ENCODE measurements at regions not wholly inside any gene's neighbourhood (a gene's known extent, or its start where the extent isn't known, plus 50 kb on each side); places are given as distances from the start of the nearest gene placed in this dataset.

DNA sequence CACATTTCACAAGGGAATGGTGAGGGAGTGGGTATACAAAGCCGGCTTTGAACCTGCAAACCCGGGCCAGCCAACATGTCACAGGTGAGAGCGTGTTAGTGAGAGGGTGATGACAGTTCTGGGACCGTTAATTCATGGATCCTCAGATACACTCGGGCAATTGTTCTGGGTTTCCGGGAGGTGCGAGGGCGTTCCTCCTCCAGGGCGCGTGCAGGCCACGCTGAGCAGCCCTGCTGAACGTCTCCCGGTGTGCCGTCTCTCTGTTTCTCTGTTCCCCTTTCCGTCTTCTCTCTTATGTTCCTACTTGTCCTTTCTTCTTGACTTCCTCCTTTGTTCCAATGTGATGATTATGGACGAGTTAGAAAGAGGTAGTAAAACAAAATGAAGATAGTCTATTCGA lies 130.0 kb upstream of the GMDS start:
- H3K9me3 Mint-ChIP-seq (ENCODE audit: unreplicated experiment), result no peaks in the 10 kb centered on the region
- DNase-seq, result no peak
- H3K27ac Mint-ChIP-seq (ENCODE audit: unreplicated experiment), result no peak overlapping the region
- TF ChIP-seq, protein P1, sequence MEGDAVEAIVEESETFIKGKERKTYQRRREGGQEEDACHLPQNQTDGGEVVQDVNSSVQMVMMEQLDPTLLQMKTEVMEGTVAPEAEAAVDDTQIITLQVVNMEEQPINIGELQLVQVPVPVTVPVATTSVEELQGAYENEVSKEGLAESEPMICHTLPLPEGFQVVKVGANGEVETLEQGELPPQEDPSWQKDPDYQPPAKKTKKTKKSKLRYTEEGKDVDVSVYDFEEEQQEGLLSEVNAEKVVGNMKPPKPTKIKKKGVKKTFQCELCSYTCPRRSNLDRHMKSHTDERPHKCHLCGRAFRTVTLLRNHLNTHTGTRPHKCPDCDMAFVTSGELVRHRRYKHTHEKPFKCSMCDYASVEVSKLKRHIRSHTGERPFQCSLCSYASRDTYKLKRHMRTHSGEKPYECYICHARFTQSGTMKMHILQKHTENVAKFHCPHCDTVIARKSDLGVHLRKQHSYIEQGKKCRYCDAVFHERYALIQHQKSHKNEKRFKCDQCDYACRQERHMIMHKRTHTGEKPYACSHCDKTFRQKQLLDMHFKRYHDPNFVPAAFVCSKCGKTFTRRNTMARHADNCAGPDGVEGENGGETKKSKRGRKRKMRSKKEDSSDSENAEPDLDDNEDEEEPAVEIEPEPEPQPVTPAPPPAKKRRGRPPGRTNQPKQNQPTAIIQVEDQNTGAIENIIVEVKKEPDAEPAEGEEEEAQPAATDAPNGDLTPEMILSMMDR (IDR thresholded peaks at IDR 0.05; ENCODE audit: partially characterized antibody, unreplicated experiment), result no peak
- H3K4me1 Mint-ChIP-seq (ENCODE audit: low read depth, unreplicated experiment), result no peaks in the 10 kb centered on the region
- H3K36me3 Mint-ChIP-seq (ENCODE audit: unreplicated experiment), result no peaks in the 10 kb centered on the region
- H3K27me3 Mint-ChIP-seq (ENCODE audit: unreplicated experiment), result no peaks in the 10 kb centered on the region
- H3K4me3 Mint-ChIP-seq (ENCODE audit: unreplicated experiment), result no peak overlapping the region

DNA sequence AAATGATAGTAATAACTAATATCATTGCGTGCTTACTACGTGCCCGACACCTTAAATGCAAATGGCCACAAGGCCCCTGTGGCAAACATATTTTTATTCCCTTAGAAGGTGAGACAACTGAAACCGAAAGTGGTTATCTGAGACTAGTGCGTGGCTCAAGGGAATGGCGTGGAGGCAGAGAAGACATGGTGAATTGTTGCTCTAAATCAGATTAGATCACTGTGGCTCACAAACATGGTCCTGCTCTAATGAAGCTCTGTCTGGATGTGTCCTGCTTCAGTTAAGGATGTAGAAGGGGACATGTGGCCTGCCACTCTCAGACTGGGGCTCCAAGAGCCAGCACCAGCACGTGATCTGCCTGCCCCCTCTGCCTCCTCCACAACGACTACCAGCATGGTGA lies 124.2 kb upstream of the GMDS start:
- H3K27me3 Mint-ChIP-seq (ENCODE audit: unreplicated experiment), result no peaks in the 10 kb centered on the region
- H3K27ac Mint-ChIP-seq (ENCODE audit: unreplicated experiment), result no peak overlapping the region
- no peaks in the 10 kb centered on the region for H3K9me3 Mint-ChIP-seq (ENCODE audit: unreplicated experiment)
- H3K4me1 Mint-ChIP-seq (ENCODE audit: low read depth, unreplicated experiment), result no peaks in the 10 kb centered on the region
- H3K4me3 Mint-ChIP-seq (ENCODE audit: unreplicated experiment), result no peak overlapping the region
- no peak for DNase-seq
- TF ChIP-seq, protein P1 (IDR thresholded peaks at IDR 0.05; ENCODE audit: partially characterized antibody, unreplicated experiment), result no peak
- no peaks in the 10 kb centered on the region for H3K36me3 Mint-ChIP-seq (ENCODE audit: unreplicated experiment)

DNA sequence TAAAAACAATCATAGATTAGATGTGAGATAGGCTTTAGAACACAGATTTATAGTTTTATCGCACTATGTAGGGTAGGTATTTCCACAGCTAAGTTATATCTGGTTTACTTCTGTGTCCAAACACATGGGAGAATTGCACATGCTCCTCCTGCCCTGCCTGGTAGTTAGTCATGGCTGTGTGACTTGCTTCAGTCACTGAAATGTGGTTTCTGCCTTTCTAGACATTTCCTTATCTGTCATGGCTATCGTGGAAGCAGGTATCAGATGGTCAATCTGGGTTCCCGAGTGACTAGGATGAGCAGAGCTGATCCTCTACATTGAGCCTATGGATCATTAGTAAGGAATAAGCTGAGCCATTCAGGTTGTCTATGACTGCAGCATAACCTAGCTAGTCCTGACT lies 117.8 kb upstream of the GMDS start:
- no peak for DNase-seq
- no peaks in the 10 kb centered on the region for H3K9me3 Mint-ChIP-seq (ENCODE audit: unreplicated experiment)
- no peaks in the 10 kb centered on the region for H3K27me3 Mint-ChIP-seq (ENCODE audit: unreplicated experiment)
- TF ChIP-seq, protein P1 (IDR thresholded peaks at IDR 0.05; ENCODE audit: partially characterized antibody, unreplicated experiment), result no peak
- H3K4me1 Mint-ChIP-seq (ENCODE audit: low read depth, unreplicated experiment), result no peaks in the 10 kb centered on the region
- H3K36me3 Mint-ChIP-seq (ENCODE audit: unreplicated experiment), result no peaks in the 10 kb centered on the region
- H3K4me3 Mint-ChIP-seq (ENCODE audit: unreplicated experiment), result no peak overlapping the region
- H3K27ac Mint-ChIP-seq (ENCODE audit: unreplicated experiment), result no peak overlapping the region

DNA sequence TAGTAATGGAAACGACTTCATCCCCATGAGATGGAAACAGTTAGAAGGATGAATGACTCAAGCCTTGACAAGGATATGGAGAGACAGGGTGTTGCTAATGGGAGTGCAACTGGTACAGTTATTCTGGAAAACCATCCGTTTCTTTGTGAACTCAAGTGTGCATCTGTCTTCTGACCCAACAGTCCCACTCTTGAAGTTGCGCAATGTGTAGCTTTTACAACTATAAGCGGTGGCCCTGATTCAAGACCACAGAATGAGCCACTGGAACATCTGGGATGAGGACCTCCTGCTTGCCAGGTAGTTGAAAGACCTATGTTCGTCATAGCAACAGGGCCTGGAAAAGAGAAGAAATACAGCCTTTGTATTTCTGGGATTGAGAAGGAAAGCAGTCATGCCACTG lies 115.8 kb upstream of the GMDS start:
- Mint-ChIP-seq H3K27me3 (ENCODE audit: unreplicated experiment) (no peaks in the 10 kb centered on the region), H3K9me3 (ENCODE audit: unreplicated experiment) (no peaks in the 10 kb centered on the region), H3K27ac (ENCODE audit: unreplicated experiment) (no peak overlapping the region), H3K4me1 (ENCODE audit: low read depth, unreplicated experiment) (no peaks in the 10 kb centered on the region), H3K36me3 (ENCODE audit: unreplicated experiment) (no peaks in the 10 kb centered on the region), H3K4me3 (ENCODE audit: unreplicated experiment) (no peak overlapping the region)
- no peak for DNase-seq
- TF ChIP-seq, protein P1 (IDR thresholded peaks at IDR 0.05; ENCODE audit: partially characterized antibody, unreplicated experiment), result no peak

DNA sequence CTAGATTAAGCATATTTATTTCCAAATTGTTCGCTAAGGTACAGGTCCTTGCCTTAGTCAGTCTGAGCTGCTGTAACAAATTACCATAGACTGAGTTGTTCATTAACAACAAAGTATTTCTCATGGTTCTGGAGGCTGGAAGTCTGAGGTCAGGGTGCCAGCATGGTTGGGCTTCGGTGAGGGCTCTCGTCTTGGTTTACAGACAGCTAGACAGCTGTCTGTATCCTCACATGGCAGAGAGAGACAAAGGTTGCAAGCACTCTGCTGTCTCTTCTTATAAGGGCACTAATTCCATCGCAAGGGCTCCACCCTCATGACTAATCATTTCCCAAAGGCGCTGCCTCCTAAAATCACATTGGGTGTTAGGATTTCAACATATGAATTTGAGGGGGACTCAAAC lies 115.3 kb upstream of the GMDS start:
- no peaks in the 10 kb centered on the region for H3K4me1 Mint-ChIP-seq (ENCODE audit: low read depth, unreplicated experiment)
- no peaks in the 10 kb centered on the region for H3K27me3 Mint-ChIP-seq (ENCODE audit: unreplicated experiment)
- H3K36me3 Mint-ChIP-seq (ENCODE audit: unreplicated experiment), result no peaks in the 10 kb centered on the region
- H3K27ac Mint-ChIP-seq (ENCODE audit: unreplicated experiment), result no peak overlapping the region
- H3K4me3 Mint-ChIP-seq (ENCODE audit: unreplicated experiment), result no peak overlapping the region
- DNase-seq, result no peak
- no peaks in the 10 kb centered on the region for H3K9me3 Mint-ChIP-seq (ENCODE audit: unreplicated experiment)
- TF ChIP-seq, protein P1 (IDR thresholded peaks at IDR 0.05; ENCODE audit: partially characterized antibody, unreplicated experiment), result no peak
